ENCODE measurements at regions not wholly inside any gene's neighbourhood (a gene's known extent, or its start where the extent isn't known, plus 50 kb on each side); places are given as distances from the start of the nearest gene placed in this dataset.

GRCh38 chr4:121221608-121222007, 57.5 kb upstream of the TNIP3 start:
- FAIRE-seq = no peak

- no peak for FAIRE-seq
Observed at GRCh38 chr4:121221201-121221600, 57.1 kb upstream of the TNIP3 start.

GRCh38 chr4:121220698-121221097, 56.6 kb upstream of the TNIP3 start:
- no peak for FAIRE-seq

GRCh38 chr4:121219227-121219626, 55.1 kb upstream of the TNIP3 start:
- no peak for FAIRE-seq

GRCh38 chr4:121217351-121217750, 53.2 kb upstream of the TNIP3 start:
- no peak for FAIRE-seq

- FAIRE-seq = no peak
Observed at GRCh38 chr4:121216461-121216860, 52.3 kb upstream of the TNIP3 start.

GRCh38 chr4:121213940-121214339, 49.8 kb upstream of the TNIP3 start:
- FAIRE-seq = no peak

Data from TTC549 (cell line).